ENCODE measurements at regions not wholly inside any gene's neighbourhood (a gene's known extent, or its start where the extent isn't known, plus 50 kb on each side); places are given as distances from the start of the nearest gene placed in this dataset.

DNA sequence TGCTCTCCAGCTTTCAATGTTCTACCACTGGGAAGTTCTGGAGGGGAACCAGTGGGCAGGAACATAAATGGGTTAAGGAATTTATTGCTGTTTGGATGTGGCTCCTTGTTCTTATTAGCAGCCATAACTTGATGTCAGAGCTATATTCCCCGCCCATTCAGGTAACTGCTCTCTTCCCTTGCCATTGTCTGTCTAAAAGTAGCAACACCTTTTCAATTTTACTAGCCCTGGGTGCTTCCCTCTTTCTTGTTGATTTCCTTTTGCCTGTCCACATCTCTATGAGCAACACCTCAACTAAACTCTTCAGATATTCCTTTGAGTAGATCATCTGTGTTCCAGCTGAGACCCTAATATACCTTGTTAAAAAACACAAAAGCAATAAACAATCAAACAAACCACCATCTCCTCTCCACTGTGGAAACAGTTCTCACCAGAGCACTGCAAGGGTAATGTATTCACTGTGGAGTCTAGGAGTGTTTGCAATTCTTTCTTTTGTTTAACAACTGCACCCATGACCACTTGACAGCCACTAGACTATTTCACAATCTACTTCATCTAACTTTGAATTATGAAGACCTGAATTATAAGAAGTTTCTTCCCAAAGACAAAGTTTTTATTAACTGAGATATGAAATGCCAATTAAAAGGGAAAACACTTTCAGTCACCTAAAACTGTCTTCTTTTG is 436.7 kb downstream of the IPMK start:
- Histone ChIP-seq H3K4me3 (ENCODE audit: low read length, poor library complexity, severe bottlenecking) (no peak overlapping the region), H3K36me3 (ENCODE audit: insufficient read depth, low read length) (no peaks in the 10 kb centered on the region), H3K9me2 (replicated peaks; ENCODE audit: low read depth, low read length) (no peaks in the 10 kb centered on the region), H2AFZ (ENCODE audit: low read length) (no peak overlapping the region), H3K9me3 (ENCODE audit: insufficient read depth, low read depth, low read length) (no peaks in the 10 kb centered on the region), H3K27me3 (ENCODE audit: insufficient read depth, low read length, poor library complexity, severe bottlenecking) (no peaks in the 10 kb centered on the region), H4K20me1 (ENCODE audit: insufficient read depth, low read length, poor library complexity, severe bottlenecking) (no peaks in the 10 kb centered on the region), H3K4me1 (ENCODE audit: insufficient read depth, low read length, poor library complexity, severe bottlenecking) (no peaks in the 10 kb centered on the region), H3F3A (ENCODE audit: low read depth) (no peaks in the 10 kb centered on the region), H3K9ac (ENCODE audit: low read depth, low read length, poor library complexity, severe bottlenecking) (no peak overlapping the region), H3K4me2 (ENCODE audit: low read depth, low read length, poor library complexity, severe bottlenecking) (no peak overlapping the region), H3K79me2 (ENCODE audit: insufficient read depth, low read length) (no peaks in the 10 kb centered on the region)
- TF ChIP-seq, protein P1, sequence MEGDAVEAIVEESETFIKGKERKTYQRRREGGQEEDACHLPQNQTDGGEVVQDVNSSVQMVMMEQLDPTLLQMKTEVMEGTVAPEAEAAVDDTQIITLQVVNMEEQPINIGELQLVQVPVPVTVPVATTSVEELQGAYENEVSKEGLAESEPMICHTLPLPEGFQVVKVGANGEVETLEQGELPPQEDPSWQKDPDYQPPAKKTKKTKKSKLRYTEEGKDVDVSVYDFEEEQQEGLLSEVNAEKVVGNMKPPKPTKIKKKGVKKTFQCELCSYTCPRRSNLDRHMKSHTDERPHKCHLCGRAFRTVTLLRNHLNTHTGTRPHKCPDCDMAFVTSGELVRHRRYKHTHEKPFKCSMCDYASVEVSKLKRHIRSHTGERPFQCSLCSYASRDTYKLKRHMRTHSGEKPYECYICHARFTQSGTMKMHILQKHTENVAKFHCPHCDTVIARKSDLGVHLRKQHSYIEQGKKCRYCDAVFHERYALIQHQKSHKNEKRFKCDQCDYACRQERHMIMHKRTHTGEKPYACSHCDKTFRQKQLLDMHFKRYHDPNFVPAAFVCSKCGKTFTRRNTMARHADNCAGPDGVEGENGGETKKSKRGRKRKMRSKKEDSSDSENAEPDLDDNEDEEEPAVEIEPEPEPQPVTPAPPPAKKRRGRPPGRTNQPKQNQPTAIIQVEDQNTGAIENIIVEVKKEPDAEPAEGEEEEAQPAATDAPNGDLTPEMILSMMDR (conservative IDR thresholded peaks at IDR 0.05; ENCODE audit: low read length): no peak
- TF ChIP-seq EZH2phosphoT487 (IDR thresholded peaks at IDR 0.05; ENCODE audit: borderline replicate concordance): no peak

DNA sequence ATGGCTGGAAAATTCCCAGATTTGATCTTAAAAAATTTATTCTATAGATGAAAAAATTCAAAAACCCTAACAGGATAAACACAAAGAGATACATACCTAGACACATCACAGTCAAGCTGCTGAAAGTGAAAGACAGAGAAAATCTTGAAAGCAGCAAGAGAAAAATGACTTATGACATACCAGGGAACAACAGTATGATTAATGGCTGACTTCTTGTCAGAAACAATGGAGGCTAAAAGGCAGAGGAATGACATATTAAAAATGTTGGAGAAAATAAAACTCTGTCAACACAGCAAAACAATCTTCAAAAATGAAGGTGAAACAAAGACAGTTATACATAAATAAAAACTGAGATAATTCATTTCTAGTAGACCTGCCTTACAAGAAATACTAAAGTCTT is 442.7 kb downstream of the IPMK start:
- no peak for TF ChIP-seq EZH2phosphoT487 (IDR thresholded peaks at IDR 0.05; ENCODE audit: borderline replicate concordance)
- TF ChIP-seq, protein P1 (conservative IDR thresholded peaks at IDR 0.05; ENCODE audit: low read length): no peak
- Histone ChIP-seq H3K36me3 (ENCODE audit: insufficient read depth, low read length) (no peaks in the 10 kb centered on the region), H3K4me1 (ENCODE audit: insufficient read depth, low read length, poor library complexity, severe bottlenecking) (no peaks in the 10 kb centered on the region), H3K9me2 (replicated peaks; ENCODE audit: low read depth, low read length) (no peaks in the 10 kb centered on the region), H3K9ac (ENCODE audit: low read depth, low read length, poor library complexity, severe bottlenecking) (no peak overlapping the region), H2AFZ (ENCODE audit: low read length) (no peak overlapping the region), H3K79me2 (ENCODE audit: insufficient read depth, low read length) (no peaks in the 10 kb centered on the region), H3F3A (ENCODE audit: low read depth) (no peaks in the 10 kb centered on the region), H3K9me3 (ENCODE audit: insufficient read depth, low read depth, low read length) (no peaks in the 10 kb centered on the region), H3K4me2 (ENCODE audit: low read depth, low read length, poor library complexity, severe bottlenecking) (no peak overlapping the region), H3K27me3 (ENCODE audit: insufficient read depth, low read length, poor library complexity, severe bottlenecking) (no peaks in the 10 kb centered on the region), H4K20me1 (ENCODE audit: insufficient read depth, low read length, poor library complexity, severe bottlenecking) (no peaks in the 10 kb centered on the region), H3K4me3 (ENCODE audit: low read length, poor library complexity, severe bottlenecking) (no peak overlapping the region)

DNA sequence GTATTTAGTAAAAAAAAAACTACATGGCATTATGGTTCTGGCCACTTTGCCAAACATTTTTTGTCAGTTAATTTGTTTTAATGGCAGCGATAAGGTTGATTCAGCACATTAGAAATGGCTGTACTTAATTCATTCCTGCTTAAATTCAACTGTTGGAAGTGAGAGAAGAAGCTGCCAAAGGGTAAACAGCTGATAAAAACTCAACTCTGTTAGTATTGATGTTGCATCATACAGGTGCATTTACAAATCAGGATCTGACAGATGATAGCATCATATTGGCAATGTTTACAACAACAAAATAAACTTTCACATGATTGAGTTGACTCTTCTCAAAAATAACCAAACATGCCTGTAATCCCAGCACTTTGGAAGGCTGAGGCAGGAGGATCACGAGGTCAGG is 444.3 kb downstream of the IPMK start:
- Histone ChIP-seq H3K79me2 (ENCODE audit: insufficient read depth, low read length) (no peaks in the 10 kb centered on the region), H2AFZ (ENCODE audit: low read length) (no peak overlapping the region), H3K36me3 (ENCODE audit: insufficient read depth, low read length) (no peaks in the 10 kb centered on the region), H3K9me3 (ENCODE audit: insufficient read depth, low read depth, low read length) (no peaks in the 10 kb centered on the region), H3K9ac (ENCODE audit: low read depth, low read length, poor library complexity, severe bottlenecking) (no peak overlapping the region), H3K4me2 (ENCODE audit: low read depth, low read length, poor library complexity, severe bottlenecking) (no peak overlapping the region), H3F3A (ENCODE audit: low read depth) (no peaks in the 10 kb centered on the region), H3K4me1 (ENCODE audit: insufficient read depth, low read length, poor library complexity, severe bottlenecking) (no peaks in the 10 kb centered on the region), H3K4me3 (ENCODE audit: low read length, poor library complexity, severe bottlenecking) (no peak overlapping the region), H3K9me2 (replicated peaks; ENCODE audit: low read depth, low read length) (no peaks in the 10 kb centered on the region), H3K27me3 (ENCODE audit: insufficient read depth, low read length, poor library complexity, severe bottlenecking) (no peaks in the 10 kb centered on the region), H4K20me1 (ENCODE audit: insufficient read depth, low read length, poor library complexity, severe bottlenecking) (no peaks in the 10 kb centered on the region)
- TF ChIP-seq EZH2phosphoT487 (IDR thresholded peaks at IDR 0.05; ENCODE audit: borderline replicate concordance): no peak
- TF ChIP-seq, protein P1 (conservative IDR thresholded peaks at IDR 0.05; ENCODE audit: low read length): no peak
